ENCODE measurements at regions not wholly inside any gene's neighbourhood (a gene's known extent, or its start where the extent isn't known, plus 50 kb on each side); places are given as distances from the start of the nearest gene placed in this dataset.
"Not testable (repeated sequence)": the region's sequence is repeated elsewhere in the genome, so short reads cannot be mapped to it uniquely, and the experiment has no call there.

- Histone ChIP-seq H3K9me3 (ENCODE audit: control insufficient read depth, low read length) (no peaks in the 10 kb centered on the region), H3K27me3 (ENCODE audit: control insufficient read depth in 1 of 2, insufficient read depth in 2 of 2, low read length in 1 of 2) (no peaks in the 10 kb centered on the region), H3K4me1 (ENCODE audit: control insufficient read depth in 1 of 2, insufficient read depth in 2 of 2, low read length in 2 of 2) (no peaks in the 10 kb centered on the region), H3K4me3 (ENCODE audit: low read length in 2 of 2) (no peak overlapping the region), H3K27ac (ENCODE audit: low read depth in 1 of 2, low read length in 2 of 2) (no peak overlapping the region), H3K36me3 (ENCODE audit: control insufficient read depth in 1 of 2, insufficient read depth in 2 of 2, low read length in 1 of 2) (no peaks in the 10 kb centered on the region)
- ATAC-seq (ENCODE audit: low FRiP score) (no peak), DNase-seq (no peak)
- intact Hi-C loops (cut with DNase I) = no loop called here
- 88 to 93% methylated on average over 2 of the region's 2 CpGs for WGBS, 2 donors
Measured at GRCh38 chr12:59318940-59319339, 276.9 kb upstream of the SLC16A7 start.

GRCh38 chr12:59317598-59317997, 278.2 kb upstream of the SLC16A7 start:
- Histone ChIP-seq H3K27me3 (ENCODE audit: control insufficient read depth in 1 of 2, insufficient read depth in 2 of 2, low read length in 1 of 2) (no peaks in the 10 kb centered on the region), H3K36me3 (ENCODE audit: control insufficient read depth in 1 of 2, insufficient read depth in 2 of 2, low read length in 1 of 2) (no peaks in the 10 kb centered on the region), H3K27ac (ENCODE audit: low read depth in 1 of 2, low read length in 2 of 2) (no peak overlapping the region), H3K4me1 (ENCODE audit: control insufficient read depth in 1 of 2, insufficient read depth in 2 of 2, low read length in 2 of 2) (no peaks in the 10 kb centered on the region), H3K9me3 (ENCODE audit: control insufficient read depth, low read length) (no peaks in the 10 kb centered on the region), H3K4me3 (ENCODE audit: low read length in 2 of 2) (no peak overlapping the region)
- ATAC-seq (ENCODE audit: low FRiP score) (no peak), DNase-seq (no peak)
- 90 to 95% methylated on average over 6 of the region's 6 CpGs for WGBS, 2 donors
- intact Hi-C loops (cut with DNase I) = no loop called here

GRCh38 chr12:59316938-59317337, 278.9 kb upstream of the SLC16A7 start:
- intact Hi-C loops (cut with DNase I) = no loop called here
- no peaks in the 10 kb centered on the region for H3K27me3 ChIP-seq (ENCODE audit: control insufficient read depth in 1 of 2, insufficient read depth in 2 of 2, low read length in 1 of 2)
- WGBS, 2 donors = 61 to 74% methylated on average over 3 of the region's 3 CpGs

GRCh38 chr12:59316354-59316753, 279.5 kb upstream of the SLC16A7 start:
- intact Hi-C loops (cut with DNase I); H3K27ac ChIP-seq (ENCODE audit: low read depth in 1 of 2, low read length in 2 of 2); H3K4me3 ChIP-seq (ENCODE audit: low read length in 2 of 2); H3K36me3 ChIP-seq (ENCODE audit: control insufficient read depth in 1 of 2, insufficient read depth in 2 of 2, low read length in 1 of 2); ATAC-seq (ENCODE audit: low FRiP score); H3K9me3 ChIP-seq (ENCODE audit: control insufficient read depth, low read length); H3K4me1 ChIP-seq (ENCODE audit: control insufficient read depth in 1 of 2, insufficient read depth in 2 of 2, low read length in 2 of 2); DNase-seq; H3K27me3 ChIP-seq (ENCODE audit: control insufficient read depth in 1 of 2, insufficient read depth in 2 of 2, low read length in 1 of 2): not testable (repeated sequence)
- WGBS, 2 donors = 94% methylated on average over 13 of the region's 13 CpGs

More at GRCh38 chr12:59316938-59317337, 278.9 kb upstream of the SLC16A7 start:
- Histone ChIP-seq H3K27ac (ENCODE audit: low read depth in 1 of 2, low read length in 2 of 2) (no peak overlapping the region), H3K36me3 (ENCODE audit: control insufficient read depth in 1 of 2, insufficient read depth in 2 of 2, low read length in 1 of 2) (no peaks in the 10 kb centered on the region), H3K9me3 (ENCODE audit: control insufficient read depth, low read length) (no peaks in the 10 kb centered on the region), H3K4me1 (ENCODE audit: control insufficient read depth in 1 of 2, insufficient read depth in 2 of 2, low read length in 2 of 2) (no peaks in the 10 kb centered on the region), H3K4me3 (ENCODE audit: low read length in 2 of 2) (no peak overlapping the region)
- DNase-seq (no peak), ATAC-seq (ENCODE audit: low FRiP score) (no peak)

- DNase-seq (no peak), ATAC-seq (ENCODE audit: low FRiP score) (no peak)
- Histone ChIP-seq H3K27ac (ENCODE audit: low read depth in 1 of 2, low read length in 2 of 2) (no peak overlapping the region), H3K27me3 (ENCODE audit: control insufficient read depth in 1 of 2, insufficient read depth in 2 of 2, low read length in 1 of 2) (no peaks in the 10 kb centered on the region), H3K4me3 (ENCODE audit: low read length in 2 of 2) (no peak overlapping the region), H3K4me1 (ENCODE audit: control insufficient read depth in 1 of 2, insufficient read depth in 2 of 2, low read length in 2 of 2) (no peaks in the 10 kb centered on the region), H3K36me3 (ENCODE audit: control insufficient read depth in 1 of 2, insufficient read depth in 2 of 2, low read length in 1 of 2) (no peaks in the 10 kb centered on the region), H3K9me3 (ENCODE audit: control insufficient read depth, low read length) (no peaks in the 10 kb centered on the region)
- intact Hi-C loops (cut with DNase I) = no loop called here
- 80 to 86% methylated on average over 1 of the region's 1 CpG for WGBS, 2 donors
Measured at GRCh38 chr12:59314209-59314608, 281.6 kb upstream of the SLC16A7 start.

GRCh38 chr12:59304077-59304721, 291.6 kb upstream of the SLC16A7 start:
- no peaks in the 10 kb centered on the region for H3K27me3 ChIP-seq (ENCODE audit: control insufficient read depth in 1 of 2, insufficient read depth in 2 of 2, low read length in 1 of 2)
- 51 to 53% methylated on average over 5 of the region's 5 CpGs for WGBS, 2 donors
- intact Hi-C loops (cut with DNase I) = no loop called here
- no peaks in the 10 kb centered on the region for H3K4me1 ChIP-seq (ENCODE audit: control insufficient read depth in 1 of 2, insufficient read depth in 2 of 2, low read length in 2 of 2)
- ATAC-seq (ENCODE audit: low FRiP score) (no peak), DNase-seq (no peak)
- H3K27ac ChIP-seq (ENCODE audit: low read depth in 1 of 2, low read length in 2 of 2) = no peak overlapping the region
- no peak overlapping the region for H3K4me3 ChIP-seq (ENCODE audit: low read length in 2 of 2)
- no peaks in the 10 kb centered on the region for H3K9me3 ChIP-seq (ENCODE audit: control insufficient read depth, low read length)
- no peaks in the 10 kb centered on the region for H3K36me3 ChIP-seq (ENCODE audit: control insufficient read depth in 1 of 2, insufficient read depth in 2 of 2, low read length in 1 of 2)

GRCh38 chr12:59298296-59298695, 297.5 kb upstream of the SLC16A7 start:
- ATAC-seq (ENCODE audit: low FRiP score) (no peak), DNase-seq (no peak)
- H3K36me3 ChIP-seq (ENCODE audit: control insufficient read depth in 1 of 2, insufficient read depth in 2 of 2, low read length in 1 of 2) = no peaks in the 10 kb centered on the region
- intact Hi-C loops (cut with DNase I) = no loop called here
- H3K4me3 ChIP-seq (ENCODE audit: low read length in 2 of 2) = no peak overlapping the region
- H3K27me3 ChIP-seq (ENCODE audit: control insufficient read depth in 1 of 2, insufficient read depth in 2 of 2, low read length in 1 of 2) = no peaks in the 10 kb centered on the region
- no peaks in the 10 kb centered on the region for H3K9me3 ChIP-seq (ENCODE audit: control insufficient read depth, low read length)
- no peaks in the 10 kb centered on the region for H3K4me1 ChIP-seq (ENCODE audit: control insufficient read depth in 1 of 2, insufficient read depth in 2 of 2, low read length in 2 of 2)
- 46 to 58% methylated on average over 4 of the region's 4 CpGs for WGBS, 2 donors
- no peak overlapping the region for H3K27ac ChIP-seq (ENCODE audit: low read depth in 1 of 2, low read length in 2 of 2)

- peaks cover 2% of the 10 kb centered on the region for H3K9me3 ChIP-seq (ENCODE audit: control insufficient read depth, low read length)
- 61 to 63% methylated on average over 5 of the region's 5 CpGs for WGBS, 2 donors
- H3K27me3 ChIP-seq (ENCODE audit: control insufficient read depth in 1 of 2, insufficient read depth in 2 of 2, low read length in 1 of 2) = no peaks in the 10 kb centered on the region
- no peak overlapping the region for H3K4me3 ChIP-seq (ENCODE audit: low read length in 2 of 2)
- ATAC-seq (ENCODE audit: low FRiP score) = no peak
- intact Hi-C loops (cut with DNase I) = no loop called here
- H3K4me1 ChIP-seq (ENCODE audit: control insufficient read depth in 1 of 2, insufficient read depth in 2 of 2, low read length in 2 of 2) = no peaks in the 10 kb centered on the region
- H3K36me3 ChIP-seq (ENCODE audit: control insufficient read depth in 1 of 2, insufficient read depth in 2 of 2, low read length in 1 of 2) = no peaks in the 10 kb centered on the region
- DNase-seq = no peak
- no peak overlapping the region for H3K27ac ChIP-seq (ENCODE audit: low read depth in 1 of 2, low read length in 2 of 2)
Measured at GRCh38 chr12:59294221-59294620, 301.6 kb upstream of the SLC16A7 start.

GRCh38 chr12:59282999-59283398, 312.8 kb upstream of the SLC16A7 start:
- 81 to 82% methylated on average over 2 of the region's 2 CpGs for WGBS, 2 donors

More at GRCh38 chr12:59282999-59283398, 312.8 kb upstream of the SLC16A7 start:
- intact Hi-C loops (cut with DNase I) = no loop called here
- Histone ChIP-seq H3K27me3 (ENCODE audit: control insufficient read depth in 1 of 2, insufficient read depth in 2 of 2, low read length in 1 of 2) (no peaks in the 10 kb centered on the region), H3K27ac (ENCODE audit: low read depth in 1 of 2, low read length in 2 of 2) (no peak overlapping the region), H3K4me1 (ENCODE audit: control insufficient read depth in 1 of 2, insufficient read depth in 2 of 2, low read length in 2 of 2) (no peaks in the 10 kb centered on the region), H3K9me3 (ENCODE audit: control insufficient read depth, low read length) (peaks cover 2% of the 10 kb centered on the region), H3K4me3 (ENCODE audit: low read length in 2 of 2) (no peak overlapping the region), H3K36me3 (ENCODE audit: control insufficient read depth in 1 of 2, insufficient read depth in 2 of 2, low read length in 1 of 2) (no peaks in the 10 kb centered on the region)
- no peak for ATAC-seq (ENCODE audit: low FRiP score)
- DNase-seq = no peak

Data from aorta (tissue), 5 donors.